HAP-1 (cell line): ENCODE measurements at regions not wholly inside any gene's neighbourhood (a gene's known extent, or its start where the extent isn't known, plus 50 kb on each side); places are given as distances from the start of the nearest gene placed in this dataset.

ENCODE experiments used
- DNase-seq, 2 experiments: peaks; one replicate each; pipeline ENCODE4 v3.0.0-alpha.2; 2016 to 2020; ENCODE audit warnings: low spot score in 2 of 2
- H3K27me3 ChIP-seq: fragments of 250-450 bp; sonication (Bioruptor Pico); 2 replicates; pipeline ENCODE4 v1.5.1; 2020; ENCODE audit warnings: low read depth, mild to moderate bottlenecking, moderate library complexity
- H3K36me3 ChIP-seq: fragments of 250-450 bp; sonication (Bioruptor Pico); replicated peaks from 2 replicates; pipeline ENCODE4 v1.5.1; 2020; ENCODE audit warnings: mild to moderate bottlenecking
- H3K4me1 ChIP-seq: fragments of 250-450 bp; sonication (Bioruptor Pico); 2 replicates; pipeline ENCODE4 v1.5.1; 2020; ENCODE audit warnings: mild to moderate bottlenecking
- H3K4me3 ChIP-seq: fragments of 250-450 bp; sonication (Bioruptor Pico); 2 replicates; pipeline ENCODE4 v1.5.1; 2020; ENCODE audit warnings: mild to moderate bottlenecking, moderate library complexity
- H3K9me3 ChIP-seq: fragments of 250-450 bp; sonication (Bioruptor Pico); 2 replicates; pipeline ENCODE4 v1.5.1; 2020; ENCODE audit warnings: mild to moderate bottlenecking, moderate library complexity
- in situ Hi-C: fragments of 300-500 bp; cut with MboI; formaldehyde crosslinking; loops from 3 replicates; pipeline ENCODE4 v1.14.3; 2020; ENCODE audit warnings: low sequenced_read_pairs, inconsistent platforms, mixed read lengths

DNA sequence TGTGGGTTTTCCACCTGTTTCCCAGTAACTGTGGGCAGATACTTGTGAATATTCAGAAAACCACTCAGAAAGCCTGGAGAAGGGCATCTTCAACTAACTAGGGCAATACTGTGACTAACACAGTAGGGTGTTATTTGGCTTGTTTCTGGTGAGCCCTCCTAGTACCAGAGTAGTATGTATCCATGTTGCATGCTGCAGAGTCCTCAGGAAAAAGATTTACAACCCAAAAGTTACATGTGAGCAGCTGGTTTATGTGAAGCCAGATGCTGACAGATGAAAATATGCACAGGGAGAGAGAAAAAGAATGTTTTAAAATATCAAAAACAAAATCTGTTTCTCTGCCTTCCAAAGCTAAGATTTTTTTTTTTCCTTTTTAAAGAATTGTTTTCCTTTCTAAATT, 333.2 kb upstream of the UBE2E3 start:
- in situ Hi-C loops = no loop called here
- H3K4me1 ChIP-seq = peaks cover 14% of the 10 kb centered on the region
- DNase-seq = no peak

DNA sequence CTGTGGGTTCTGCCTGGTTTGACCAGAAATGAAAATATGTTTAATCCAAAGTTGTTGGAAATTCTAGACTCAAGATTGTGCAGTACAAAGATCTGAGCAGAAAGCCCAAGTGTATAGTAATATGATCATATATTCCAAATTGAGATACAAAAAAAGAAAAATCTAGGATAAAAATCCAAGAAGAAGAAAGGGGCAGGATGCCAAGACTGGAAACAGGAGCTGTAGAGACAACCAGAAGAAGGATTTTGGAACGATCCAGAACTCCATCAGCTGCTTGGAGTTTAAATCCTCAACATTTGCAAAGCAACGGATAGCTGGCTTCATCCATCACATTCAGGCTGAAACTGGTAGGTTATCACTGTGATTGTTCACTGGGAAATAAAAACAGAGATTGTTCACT, 333.6 kb upstream of the UBE2E3 start:
- DNase-seq = no peak
- Histone ChIP-seq H3K36me3 (no peaks in the 10 kb centered on the region), H3K9me3 (no peaks in the 10 kb centered on the region), H3K4me1 (peaks cover 10% of the 10 kb centered on the region), H3K27me3 (no peaks in the 10 kb centered on the region), H3K4me3 (no peak overlapping the region)
- in situ Hi-C loops = no loop called here

More for the DNA sequence above, 333.2 kb upstream of the UBE2E3 start:
- Histone ChIP-seq H3K4me3 (no peak overlapping the region), H3K9me3 (no peaks in the 10 kb centered on the region), H3K27me3 (no peaks in the 10 kb centered on the region), H3K36me3 (no peaks in the 10 kb centered on the region)

DNA sequence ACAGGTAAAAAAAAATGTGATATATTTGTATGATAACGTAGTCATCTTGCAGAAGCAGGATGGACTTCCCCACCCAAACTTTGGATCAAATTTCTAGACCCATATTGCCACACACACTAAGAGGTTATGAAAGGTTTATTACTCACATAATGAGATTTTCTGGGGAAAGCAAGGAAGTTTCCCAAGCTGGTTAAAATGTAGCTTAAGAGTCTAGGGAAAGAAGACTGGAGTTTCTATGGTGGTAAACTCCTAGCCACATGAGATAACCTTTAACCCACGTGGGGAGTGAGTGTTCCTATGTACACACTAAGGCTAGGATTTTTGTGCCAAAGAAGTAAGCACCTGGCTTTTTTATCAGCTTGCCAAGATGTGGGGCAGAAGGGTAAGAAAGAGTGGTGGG, 335.7 kb upstream of the UBE2E3 start:
- no peak for DNase-seq
- Histone ChIP-seq H3K27me3 (no peaks in the 10 kb centered on the region), H3K4me3 (no peak overlapping the region), H3K4me1 (peaks cover 2% of the 10 kb centered on the region; the same call in 1 of the 2 replicates), H3K36me3 (no peaks in the 10 kb centered on the region), H3K9me3 (no peaks in the 10 kb centered on the region)
- in situ Hi-C loops = no loop called here

DNA sequence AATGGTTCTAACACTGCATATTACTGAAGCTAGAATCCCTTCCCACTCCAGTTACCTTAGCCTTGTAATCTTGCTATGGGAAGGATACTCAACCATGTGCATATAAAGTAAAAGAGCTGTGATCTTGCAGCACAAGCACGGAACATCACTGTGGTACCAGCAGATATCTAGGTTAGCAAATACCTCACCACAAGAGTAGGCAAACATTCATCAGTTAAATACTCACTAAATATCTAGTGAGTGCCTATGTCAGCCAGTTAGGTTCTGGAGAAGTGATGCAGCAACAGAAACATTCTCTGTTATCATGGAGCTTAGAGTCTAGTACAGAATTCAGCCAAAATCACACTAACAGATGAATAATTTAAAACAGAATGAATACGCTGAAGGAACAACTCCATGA, 349.6 kb upstream of the UBE2E3 start:
- Histone ChIP-seq H3K4me3 (no peak overlapping the region), H3K36me3 (no peaks in the 10 kb centered on the region), H3K4me1 (peaks cover 13% of the 10 kb centered on the region), H3K9me3 (no peaks in the 10 kb centered on the region), H3K27me3 (no peaks in the 10 kb centered on the region)
- DNase-seq = no peak
- in situ Hi-C loops = no loop called here

GRCh38 chr2:180625006-180625844, 355.2 kb upstream of the UBE2E3 start:
- no peaks in the 10 kb centered on the region for H3K27me3 ChIP-seq
- no peaks in the 10 kb centered on the region for H3K4me1 ChIP-seq
- in situ Hi-C loops = no loop called here
- no peak overlapping the region for H3K4me3 ChIP-seq
- H3K36me3 ChIP-seq = no peaks in the 10 kb centered on the region
- H3K9me3 ChIP-seq = no peaks in the 10 kb centered on the region
- DNase-seq = no peak

DNA sequence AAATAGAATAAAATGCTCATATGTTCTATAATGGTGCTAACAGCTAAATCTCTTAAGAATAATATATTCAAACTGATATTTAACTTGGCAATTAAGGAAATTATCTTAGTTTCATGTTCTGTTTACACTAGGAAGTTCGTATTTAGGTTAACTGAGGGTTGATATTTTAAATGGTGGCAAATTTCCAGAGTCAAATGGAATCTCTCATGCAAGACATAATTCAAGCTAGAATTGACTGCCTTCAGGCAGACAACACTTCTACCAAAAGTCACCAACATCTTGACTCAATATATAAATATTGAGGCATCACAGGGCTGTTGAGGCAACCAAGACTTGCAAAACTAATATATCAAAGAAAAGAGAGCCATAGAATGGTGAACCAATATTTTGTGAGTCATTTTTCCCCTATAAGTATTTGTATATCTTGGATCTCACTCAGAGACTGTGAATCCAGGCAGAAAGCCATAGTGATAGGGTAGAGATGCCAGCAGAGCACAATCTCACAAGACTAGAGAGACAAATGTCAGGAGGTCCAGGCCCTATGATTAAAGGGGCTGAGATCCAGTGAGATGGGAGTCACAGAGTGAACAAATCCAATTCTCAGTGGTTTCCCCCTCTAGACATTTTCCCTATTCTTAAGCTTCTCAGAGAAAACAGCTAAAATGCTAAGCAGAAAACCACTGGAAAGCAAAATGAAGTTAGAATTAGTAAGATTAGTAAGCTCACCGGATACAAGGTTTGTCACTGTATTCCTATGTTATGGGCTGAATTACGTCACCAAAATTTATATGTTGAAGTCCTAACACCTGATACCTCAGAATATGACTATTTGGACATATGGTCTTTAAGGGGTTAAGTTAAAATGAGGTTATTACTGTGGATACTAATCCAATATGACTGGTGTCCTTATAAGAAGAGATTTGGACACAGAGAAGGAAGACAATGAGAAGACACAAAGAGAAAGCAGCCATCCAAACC, 358.2 kb upstream of the UBE2E3 start:
- H3K9me3 ChIP-seq = no peaks in the 10 kb centered on the region
- no peaks in the 10 kb centered on the region for H3K36me3 ChIP-seq
- no peak for DNase-seq
- H3K4me1 ChIP-seq = no peaks in the 10 kb centered on the region
- no peaks in the 10 kb centered on the region for H3K27me3 ChIP-seq
- in situ Hi-C loops = no loop called here
- no peak overlapping the region for H3K4me3 ChIP-seq

- H3K4me1 ChIP-seq = no peaks in the 10 kb centered on the region
- in situ Hi-C loops = no loop called here
- no peaks in the 10 kb centered on the region for H3K27me3 ChIP-seq
- H3K4me3 ChIP-seq = no peak overlapping the region
- H3K36me3 ChIP-seq = no peaks in the 10 kb centered on the region
- no peak for DNase-seq
- no peaks in the 10 kb centered on the region for H3K9me3 ChIP-seq
Measured at GRCh38 chr2:180621366-180621765, 359.0 kb upstream of the UBE2E3 start.

- no peak for DNase-seq
- Histone ChIP-seq H3K4me1 (no peaks in the 10 kb centered on the region), H3K4me3 (no peak overlapping the region), H3K9me3 (no peaks in the 10 kb centered on the region), H3K27me3 (no peaks in the 10 kb centered on the region), H3K36me3 (no peaks in the 10 kb centered on the region)
- in situ Hi-C loops = no loop called here
Measured at GRCh38 chr2:180618570-180618969, 361.8 kb upstream of the UBE2E3 start.

DNA sequence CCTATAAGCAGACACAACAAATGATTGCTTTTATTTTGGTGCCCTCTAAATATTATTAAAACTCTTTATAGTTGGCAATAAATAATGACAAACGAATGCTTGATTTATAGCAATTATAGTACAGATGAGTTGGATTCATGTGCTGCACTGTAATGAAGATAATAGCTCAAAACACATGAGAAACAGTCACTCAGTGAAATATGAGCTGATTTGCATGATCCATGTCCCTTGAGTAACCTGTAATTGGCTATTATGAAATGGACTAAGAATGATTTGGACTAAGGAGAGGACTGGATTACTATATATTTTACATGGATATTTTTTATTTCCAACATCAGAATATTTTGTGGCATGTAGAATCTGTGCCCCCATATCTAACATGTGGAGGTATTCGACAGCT, 365.6 kb upstream of the UBE2E3 start:
- in situ Hi-C loops = no loop called here
- Histone ChIP-seq H3K27me3 (no peaks in the 10 kb centered on the region), H3K4me3 (no peak overlapping the region), H3K9me3 (no peaks in the 10 kb centered on the region), H3K36me3 (no peaks in the 10 kb centered on the region), H3K4me1 (no peaks in the 10 kb centered on the region)
- no peak for DNase-seq

DNA sequence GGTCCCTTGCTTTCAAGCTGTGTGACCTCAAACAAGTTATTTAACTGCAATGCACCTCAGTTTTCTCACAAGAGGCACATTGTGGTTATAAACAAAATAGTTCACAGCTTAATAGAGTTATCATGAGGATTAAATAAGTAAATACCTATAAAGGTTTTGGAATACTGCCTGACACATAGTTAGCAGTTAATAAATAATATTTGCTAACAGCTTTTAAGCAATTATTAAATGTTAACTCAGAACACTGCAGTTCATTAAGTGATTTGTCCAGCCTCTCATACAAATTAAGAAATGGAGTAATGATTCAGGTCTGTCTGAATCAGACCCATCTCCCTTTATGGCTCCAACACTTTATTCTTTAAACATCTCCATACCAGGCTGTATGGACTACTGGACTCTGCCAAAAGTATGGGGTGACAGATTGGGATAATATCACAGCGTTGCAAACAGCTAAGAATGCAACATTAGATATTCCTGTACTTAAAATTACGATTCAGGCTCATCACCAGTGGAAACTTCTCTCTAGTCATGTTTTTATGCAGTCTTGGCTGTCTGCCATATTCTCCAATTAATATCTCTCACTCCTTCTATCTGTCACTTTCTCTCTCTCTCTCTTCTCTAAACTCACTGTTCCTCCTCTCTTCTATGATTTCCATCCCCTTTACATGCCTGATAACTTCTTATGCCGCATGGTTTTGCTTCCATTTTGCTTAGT, 370.6 kb upstream of the UBE2E3 start:
- no peaks in the 10 kb centered on the region for H3K27me3 ChIP-seq
- in situ Hi-C loops = no loop called here

GRCh38 chr2:180607514-180608049, 372.8 kb upstream of the UBE2E3 start:
- no peaks in the 10 kb centered on the region for H3K4me1 ChIP-seq
- no peak for DNase-seq
- in situ Hi-C loops = no loop called here
- no peaks in the 10 kb centered on the region for H3K27me3 ChIP-seq
- no peaks in the 10 kb centered on the region for H3K36me3 ChIP-seq
- H3K4me3 ChIP-seq = no peak overlapping the region
- no peaks in the 10 kb centered on the region for H3K9me3 ChIP-seq

More for the DNA sequence above, 370.6 kb upstream of the UBE2E3 start:
- no peaks in the 10 kb centered on the region for H3K36me3 ChIP-seq
- no peaks in the 10 kb centered on the region for H3K4me1 ChIP-seq
- DNase-seq = no peak
- H3K4me3 ChIP-seq = no peak overlapping the region
- no peaks in the 10 kb centered on the region for H3K9me3 ChIP-seq

- H3K4me3 ChIP-seq = no peak overlapping the region
- no peaks in the 10 kb centered on the region for H3K9me3 ChIP-seq
- no peaks in the 10 kb centered on the region for H3K4me1 ChIP-seq
- no peaks in the 10 kb centered on the region for H3K36me3 ChIP-seq
- in situ Hi-C loops = no loop called here
- no peaks in the 10 kb centered on the region for H3K27me3 ChIP-seq
- DNase-seq = peak; percentile 11 to 46
Measured at GRCh38 chr2:180604077-180604476, 376.3 kb upstream of the UBE2E3 start.

DNA sequence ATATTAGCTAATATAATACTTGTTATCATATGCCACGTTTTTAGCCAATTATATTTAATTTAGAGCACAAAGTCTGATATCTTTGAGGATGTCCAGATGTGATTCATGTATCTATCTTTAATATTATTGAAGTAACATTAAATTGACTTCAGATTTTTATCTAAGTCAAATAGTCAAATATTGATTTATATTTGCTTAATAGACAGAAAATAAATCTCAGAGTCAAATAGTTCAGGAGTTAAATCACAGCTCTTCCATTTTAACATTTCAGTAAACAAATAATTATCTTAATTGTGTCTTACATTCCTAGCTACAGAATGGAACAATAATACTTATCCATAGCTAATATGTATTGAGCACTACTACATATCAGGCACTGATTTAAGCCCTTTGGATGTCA, 379.4 kb upstream of the UBE2E3 start:
- no peaks in the 10 kb centered on the region for H3K36me3 ChIP-seq
- 0 out of 2 replicates have a peak, but pooled peaks cover 1% of the 10 kb centered on the region for H3K9me3 ChIP-seq
- no peaks in the 10 kb centered on the region for H3K4me1 ChIP-seq
- H3K27me3 ChIP-seq = no peaks in the 10 kb centered on the region
- in situ Hi-C loops = no loop called here
- no peak overlapping the region for H3K4me3 ChIP-seq
- no peak for DNase-seq
